ENCODE measurements at regions not wholly inside any gene's neighbourhood (a gene's known extent, or its start where the extent isn't known, plus 50 kb on each side); places are given as distances from the start of the nearest gene placed in this dataset.

DNA sequence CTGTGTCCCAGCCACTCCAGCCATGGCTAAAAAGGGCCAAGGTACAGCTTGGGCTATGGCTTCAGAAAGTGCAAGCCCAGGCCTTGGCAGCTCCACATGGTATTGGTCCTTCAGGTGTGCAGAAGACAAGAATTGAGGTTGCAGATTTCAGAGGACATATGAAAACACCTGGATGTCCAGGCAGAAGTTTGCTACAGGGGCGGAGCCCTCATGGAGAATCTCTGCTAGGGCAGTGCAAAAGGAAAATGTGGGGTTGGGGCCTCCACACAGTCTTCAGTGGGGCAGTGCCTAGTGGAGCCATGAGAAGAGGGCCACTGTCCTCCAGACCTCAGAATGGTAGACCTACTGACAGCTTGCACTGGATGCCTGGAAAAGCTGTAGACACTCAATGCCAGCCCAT lies 1074.1 kb downstream of the JRKL start:
- ChIA-PET CTCF (no interaction called here), POLR2A (ENCODE audit: unreplicated experiment) (no interaction called here)
- no peaks in the 10 kb centered on the region for H3K9me2 ChIP-seq (ENCODE audit: insufficient read depth)
- H3K9me3 ChIP-seq (ENCODE audit: insufficient read depth, low read depth) = no peaks in the 10 kb centered on the region
- no peak for DNase-seq
- intact Hi-C loops (cut with micrococcal nuclease; ENCODE audit: unreplicated experiment) = no loop called here
- H4K20me1 ChIP-seq (ENCODE audit: insufficient read depth) = no peaks in the 10 kb centered on the region
- H3K4me3 ChIP-seq = no peak overlapping the region
- H3K27ac ChIP-seq = no peak overlapping the region
- no peaks in the 10 kb centered on the region for H3F3A ChIP-seq (ENCODE audit: insufficient read depth, low read depth)
- no peaks in the 10 kb centered on the region for H3K36me3 ChIP-seq (ENCODE audit: low read depth)
- no peaks in the 10 kb centered on the region for H3K79me2 ChIP-seq (ENCODE audit: low read depth)
- no peaks in the 10 kb centered on the region for H3K4me1 ChIP-seq (replicated peaks; ENCODE audit: insufficient read depth)
- BruUV-seq (replicated peaks) = no TSS peak
- no peaks in the 10 kb centered on the region for H3K27me3 ChIP-seq (ENCODE audit: insufficient read depth, low read depth)
- TF ChIP-seq EZH2 (IDR thresholded peaks at IDR 0.05; ENCODE audit: low read depth) = no peak
- TF ChIP-seq, protein P1, sequence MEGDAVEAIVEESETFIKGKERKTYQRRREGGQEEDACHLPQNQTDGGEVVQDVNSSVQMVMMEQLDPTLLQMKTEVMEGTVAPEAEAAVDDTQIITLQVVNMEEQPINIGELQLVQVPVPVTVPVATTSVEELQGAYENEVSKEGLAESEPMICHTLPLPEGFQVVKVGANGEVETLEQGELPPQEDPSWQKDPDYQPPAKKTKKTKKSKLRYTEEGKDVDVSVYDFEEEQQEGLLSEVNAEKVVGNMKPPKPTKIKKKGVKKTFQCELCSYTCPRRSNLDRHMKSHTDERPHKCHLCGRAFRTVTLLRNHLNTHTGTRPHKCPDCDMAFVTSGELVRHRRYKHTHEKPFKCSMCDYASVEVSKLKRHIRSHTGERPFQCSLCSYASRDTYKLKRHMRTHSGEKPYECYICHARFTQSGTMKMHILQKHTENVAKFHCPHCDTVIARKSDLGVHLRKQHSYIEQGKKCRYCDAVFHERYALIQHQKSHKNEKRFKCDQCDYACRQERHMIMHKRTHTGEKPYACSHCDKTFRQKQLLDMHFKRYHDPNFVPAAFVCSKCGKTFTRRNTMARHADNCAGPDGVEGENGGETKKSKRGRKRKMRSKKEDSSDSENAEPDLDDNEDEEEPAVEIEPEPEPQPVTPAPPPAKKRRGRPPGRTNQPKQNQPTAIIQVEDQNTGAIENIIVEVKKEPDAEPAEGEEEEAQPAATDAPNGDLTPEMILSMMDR (conservative IDR thresholded peaks at IDR 0.05) = no peak
- H2AFZ ChIP-seq = no peak overlapping the region
- no peak overlapping the region for H3K4me2 ChIP-seq

DNA sequence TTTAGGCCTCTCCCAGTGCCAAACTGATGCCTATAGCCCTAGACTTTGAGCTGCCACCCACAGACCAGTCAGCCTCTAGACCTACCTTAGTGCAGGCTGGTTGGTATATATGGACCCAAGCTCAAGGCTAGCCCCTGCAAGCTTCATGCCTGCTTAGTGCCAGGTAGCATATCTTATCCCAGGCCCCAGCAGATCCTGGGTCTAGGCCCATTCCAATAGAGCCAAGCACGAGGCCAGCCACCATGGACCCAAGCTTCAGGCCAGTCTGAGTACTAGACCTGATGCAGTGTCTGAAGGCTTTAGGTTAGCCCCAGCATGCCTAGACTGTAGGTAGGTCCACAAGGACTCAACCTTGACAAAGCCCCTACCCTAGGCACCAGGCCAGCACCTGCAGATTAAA lies 1081.7 kb downstream of the JRKL start:
- H2AFZ ChIP-seq = no peak overlapping the region
- no peaks in the 10 kb centered on the region for H3K9me3 ChIP-seq (ENCODE audit: insufficient read depth, low read depth)
- H3K79me2 ChIP-seq (ENCODE audit: low read depth) = no peaks in the 10 kb centered on the region
- no peak overlapping the region for H3K4me3 ChIP-seq
- no peak overlapping the region for H3K4me2 ChIP-seq
- POLR2A ChIA-PET (ENCODE audit: unreplicated experiment) = no interaction called here
- DNase-seq = no peak
- H3K9me2 ChIP-seq (ENCODE audit: insufficient read depth) = no peaks in the 10 kb centered on the region
- H4K20me1 ChIP-seq (ENCODE audit: insufficient read depth) = no peaks in the 10 kb centered on the region
- no peak for TF ChIP-seq EZH2 (IDR thresholded peaks at IDR 0.05; ENCODE audit: low read depth)
- TF ChIP-seq, protein P1 (conservative IDR thresholded peaks at IDR 0.05) = no peak
- no peaks in the 10 kb centered on the region for H3K36me3 ChIP-seq (ENCODE audit: low read depth)
- intact Hi-C loops (cut with micrococcal nuclease; ENCODE audit: unreplicated experiment) = no loop called here
- H3K4me1 ChIP-seq (replicated peaks; ENCODE audit: insufficient read depth) = no peaks in the 10 kb centered on the region
- no TSS peak for BruUV-seq (replicated peaks)
- H3K27me3 ChIP-seq (ENCODE audit: insufficient read depth, low read depth) = no peaks in the 10 kb centered on the region
- H3K27ac ChIP-seq = no peak overlapping the region
- CTCF ChIA-PET = no interaction called here
- H3F3A ChIP-seq (ENCODE audit: insufficient read depth, low read depth) = no peaks in the 10 kb centered on the region

DNA sequence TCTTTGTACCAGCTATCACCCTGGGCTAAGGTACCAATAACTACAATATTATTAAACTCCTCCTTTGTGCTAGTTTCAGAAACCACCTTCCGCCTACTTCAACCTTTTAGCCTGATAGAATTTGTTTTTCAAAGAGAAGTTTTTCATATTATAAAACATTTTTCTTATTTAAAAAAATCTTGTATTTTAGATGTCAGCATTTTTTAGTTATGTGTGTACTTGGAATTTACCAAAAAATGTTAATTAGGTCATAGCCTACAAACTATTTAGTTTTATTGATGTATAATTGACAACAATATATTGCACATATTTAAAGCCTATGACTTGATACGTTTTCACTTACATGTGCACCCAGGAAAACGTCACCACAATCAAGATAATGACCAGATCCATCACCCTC lies 1097.6 kb downstream of the JRKL start:
- Histone ChIP-seq H3K79me2 (ENCODE audit: low read depth) (no peaks in the 10 kb centered on the region), H3K27ac (no peak overlapping the region), H3K9me2 (ENCODE audit: insufficient read depth) (no peaks in the 10 kb centered on the region), H4K20me1 (ENCODE audit: insufficient read depth) (no peaks in the 10 kb centered on the region), H3K4me2 (no peak overlapping the region), H3K4me3 (no peak overlapping the region), H2AFZ (no peak overlapping the region), H3K4me1 (replicated peaks; ENCODE audit: insufficient read depth) (no peaks in the 10 kb centered on the region), H3F3A (ENCODE audit: insufficient read depth, low read depth) (no peaks in the 10 kb centered on the region), H3K27me3 (ENCODE audit: insufficient read depth, low read depth) (no peaks in the 10 kb centered on the region), H3K36me3 (ENCODE audit: low read depth) (no peaks in the 10 kb centered on the region), H3K9me3 (ENCODE audit: insufficient read depth, low read depth) (no peaks in the 10 kb centered on the region)
- ChIA-PET POLR2A (ENCODE audit: unreplicated experiment) (no interaction called here), CTCF (no interaction called here)
- intact Hi-C loops (cut with micrococcal nuclease; ENCODE audit: unreplicated experiment) = no loop called here
- no peak for DNase-seq
- TF ChIP-seq EZH2 (IDR thresholded peaks at IDR 0.05; ENCODE audit: low read depth) = no peak
- TF ChIP-seq, protein P1 (conservative IDR thresholded peaks at IDR 0.05) = no peak
- no TSS peak for BruUV-seq (replicated peaks)

Measured in PC-9 (cell line).